Neural progenitor cell (in vitro differentiated cells): ENCODE measurements at regions not wholly inside any gene's neighbourhood (a gene's known extent, or its start where the extent isn't known, plus 50 kb on each side); places are given as distances from the start of the nearest gene placed in this dataset.

Source experiments
- DNase-seq: peaks from one replicate; pipeline ENCODE4 v3.0.0-alpha.2; 2016; ENCODE audit warnings: low spot score
- H2AFZ ChIP-seq: fragments of 200-600 bp; sonication (generic); replicated peaks from 2 replicates; pipeline ENCODE4 v1.6.1; 2016; ENCODE audit warnings: antibody characterized with exemption
- H3F3A ChIP-seq: fragments of 200-600 bp; sonication (generic); 2 replicates; pipeline ENCODE4 v1.6.1; 2016; ENCODE audit warnings: antibody characterized with exemption, low read depth
- H3K27ac ChIP-seq: fragments of 200-600 bp; sonication (generic); 2 replicates; pipeline ENCODE4 v1.5.1; 2016; ENCODE audit warnings: mild to moderate bottlenecking
- H3K27me3 ChIP-seq: fragments of 200-600 bp; sonication (generic); 2 replicates; pipeline ENCODE4 v1.6.1; 2016; ENCODE audit warnings: mild to moderate bottlenecking, moderate library complexity
- H3K36me3 ChIP-seq: fragments of 200-600 bp; sonication (generic); 2 replicates; pipeline ENCODE4 v1.5.1; 2016
- H3K4me1 ChIP-seq: fragments of 200-600 bp; sonication (generic); 2 replicates; pipeline ENCODE4 v1.6.1; 2016; ENCODE audit warnings: mixed run types
- H3K4me2 ChIP-seq: fragments of 200-600 bp; sonication (generic); 2 replicates; pipeline ENCODE4 v1.6.1; 2016
- H3K4me3 ChIP-seq: fragments of 200-600 bp; sonication (generic); 2 replicates; pipeline ENCODE4 v1.5.1; 2016
- H3K79me2 ChIP-seq: fragments of 200-600 bp; sonication (generic); 2 replicates; pipeline ENCODE4 v1.6.1; 2016; ENCODE audit warnings: low read depth
- H3K9ac ChIP-seq: fragments of 200-600 bp; sonication (generic); 2 replicates; pipeline ENCODE4 v1.6.1; 2016
- H3K9me3 ChIP-seq: fragments of 200-600 bp; sonication (generic); 2 replicates; pipeline ENCODE4 v1.5.1; 2016; ENCODE audit warnings: low read depth
- H4K20me1 ChIP-seq: fragments of 200-600 bp; sonication (generic); 2 replicates; pipeline ENCODE4 v1.6.1; 2016; ENCODE audit warnings: low read depth
- H3K27ac Mint-ChIP-seq: 3 replicates; pipeline ENCODE4 v1.8.0; 2021; ENCODE audit warnings: mixed read lengths
- H3K27me3 Mint-ChIP-seq: 2 replicates; pipeline ENCODE4 v1.8.0; 2022; ENCODE audit warnings: low read depth, mild to moderate bottlenecking, inconsistent platforms, moderate library complexity, mixed read lengths; ENCODE audit not compliant: insufficient read depth
- H3K36me3 Mint-ChIP-seq: 3 replicates; pipeline ENCODE4 v1.8.0; 2021; ENCODE audit warnings: mixed read lengths
- H3K4me1 Mint-ChIP-seq: 3 replicates; pipeline ENCODE4 v1.8.0; 2021; ENCODE audit warnings: mixed read lengths
- H3K4me3 Mint-ChIP-seq: 3 replicates; pipeline ENCODE4 v1.8.0; 2021; ENCODE audit warnings: mild to moderate bottlenecking, moderate library complexity, mixed read lengths
- H3K9me3 Mint-ChIP-seq: 3 replicates; pipeline ENCODE4 v1.8.0; 2020; ENCODE audit warnings: mixed read lengths
- CTCF ChIP-seq: fragments of 200-600 bp; sonication (generic); IDR thresholded peaks from 2 replicates; pipeline ENCODE4 v1.5.1; 2017; ENCODE audit warnings: antibody characterized with exemption, mild to moderate bottlenecking
- EZH2 ChIP-seq: fragments of 200-600 bp; sonication (generic); IDR thresholded peaks from 2 replicates; pipeline ENCODE4 v1.6.1; 2017; ENCODE audit warnings: antibody characterized with exemption, mild to moderate bottlenecking, moderate library complexity
- EZH2phosphoT487 ChIP-seq: fragments of 200-600 bp; sonication (generic); IDR thresholded peaks from 2 replicates; pipeline ENCODE4 v1.6.1; 2017; ENCODE audit warnings: antibody characterized with exemption

GRCh38 chr3:83230376-83230775 is 1468.9 kb upstream of the GBE1 start:
- Mint-ChIP-seq H3K36me3 (no peaks in the 10 kb centered on the region), H3K4me1 (no peaks in the 10 kb centered on the region), H3K27ac (no peak overlapping the region), H3K4me3 (no peak overlapping the region), H3K9me3 (no peaks in the 10 kb centered on the region), H3K27me3 (no peaks in the 10 kb centered on the region)
- H3F3A ChIP-seq: no peaks in the 10 kb centered on the region
- no peaks in the 10 kb centered on the region for H4K20me1 ChIP-seq
- H2AFZ ChIP-seq: no peak overlapping the region
- TF ChIP-seq EZH2: no peak
- TF ChIP-seq CTCF: no peak
- no peak for TF ChIP-seq EZH2phosphoT487
- no peak overlapping the region for H3K27ac ChIP-seq
- H3K79me2 ChIP-seq: no peaks in the 10 kb centered on the region
- no peaks in the 10 kb centered on the region for H3K36me3 ChIP-seq
- no peak overlapping the region for H3K9ac ChIP-seq
- H3K4me2 ChIP-seq: no peak overlapping the region
- H3K27me3 ChIP-seq: no peaks in the 10 kb centered on the region
- DNase-seq: no peak
- no peaks in the 10 kb centered on the region for H3K4me1 ChIP-seq
- no peak overlapping the region for H3K4me3 ChIP-seq
- H3K9me3 ChIP-seq: no peaks in the 10 kb centered on the region

GRCh38 chr3:83226751-83227150 is 1465.3 kb upstream of the GBE1 start:
- Mint-ChIP-seq H3K36me3 (no peaks in the 10 kb centered on the region), H3K4me3 (no peak overlapping the region), H3K4me1 (no peaks in the 10 kb centered on the region), H3K27ac (no peak overlapping the region), H3K27me3 (no peaks in the 10 kb centered on the region), H3K9me3 (no peaks in the 10 kb centered on the region)
- no peak overlapping the region for H3K9ac ChIP-seq
- no peaks in the 10 kb centered on the region for H3K36me3 ChIP-seq
- H3K27ac ChIP-seq: no peak overlapping the region
- no peaks in the 10 kb centered on the region for H3K79me2 ChIP-seq
- no peaks in the 10 kb centered on the region for H3K4me1 ChIP-seq
- H3K27me3 ChIP-seq: no peaks in the 10 kb centered on the region
- H3K4me2 ChIP-seq: no peak overlapping the region
- no peak for DNase-seq
- no peaks in the 10 kb centered on the region for H3K9me3 ChIP-seq
- TF ChIP-seq EZH2phosphoT487: no peak
- no peak for TF ChIP-seq EZH2
- TF ChIP-seq CTCF: no peak
- no peaks in the 10 kb centered on the region for H4K20me1 ChIP-seq
- H3F3A ChIP-seq: no peaks in the 10 kb centered on the region
- no peak overlapping the region for H3K4me3 ChIP-seq
- H2AFZ ChIP-seq: no peak overlapping the region

GRCh38 chr3:83224101-83224868 is 1462.8 kb upstream of the GBE1 start:
- no peak overlapping the region for H3K4me2 ChIP-seq
- no peaks in the 10 kb centered on the region for H3K36me3 Mint-ChIP-seq
- H2AFZ ChIP-seq: no peak overlapping the region
- H3K9me3 ChIP-seq: no peaks in the 10 kb centered on the region
- TF ChIP-seq EZH2 (no peak), CTCF (no peak)
- no peaks in the 10 kb centered on the region for H3K4me1 Mint-ChIP-seq
- no peaks in the 10 kb centered on the region for H3F3A ChIP-seq
- H3K27ac Mint-ChIP-seq: no peak overlapping the region
- no peaks in the 10 kb centered on the region for H3K36me3 ChIP-seq
- no peak overlapping the region for H3K9ac ChIP-seq
- no peak overlapping the region for H3K4me3 ChIP-seq
- H3K27me3 Mint-ChIP-seq: no peaks in the 10 kb centered on the region
- H4K20me1 ChIP-seq: no peaks in the 10 kb centered on the region
- H3K4me3 Mint-ChIP-seq: no peak overlapping the region
- no peaks in the 10 kb centered on the region for H3K27me3 ChIP-seq
- no peak overlapping the region for H3K27ac ChIP-seq
- no peak for DNase-seq
- no peaks in the 10 kb centered on the region for H3K4me1 ChIP-seq
- no peaks in the 10 kb centered on the region for H3K9me3 Mint-ChIP-seq
- H3K79me2 ChIP-seq: no peaks in the 10 kb centered on the region
